Right lobe of liver (tissue), 6 donors: ENCODE measurements at regions not wholly inside any gene's neighbourhood (a gene's known extent, or its start where the extent isn't known, plus 50 kb on each side); places are given as distances from the start of the nearest gene placed in this dataset.

ENCODE experiments used
- ATAC-seq, 4 donors: fragments of 200-7000 bp; cut with Tn5 transposase; one replicate each; pipeline ENCODE4 v1.9.1; 2020; ENCODE audit warnings: mild to moderate bottlenecking in 4 of 4, moderate library complexity in 4 of 4
- DNase-seq, 3 donors: peaks; one replicate each; pipeline ENCODE4 v3.0.0-alpha.2; 2020
- H3K27ac ChIP-seq, 3 donors: fragments of 200-600 bp; one replicate each; pipeline ENCODE4 v1.8.0; 2022
- H3K27me3 ChIP-seq, 2 donors: fragments of 200-600 bp; one replicate each; pipeline ENCODE4 v1.8.0; 2022
- H3K36me3 ChIP-seq, 4 donors: fragments of 200-600 bp; sonication (generic) in 1 of 4; one replicate each; pipeline versions ENCODE4 v1.5.1 to v1.8.0; 2017 to 2022; ENCODE audit warnings: control low read depth in 1 of 4
- H3K4me1 ChIP-seq, 4 donors: fragments of 200-600 bp; sonication (generic) in 1 of 4; one replicate each; pipeline versions ENCODE4 v1.5.1 to v1.8.0; 2017 to 2022; ENCODE audit warnings: control low read depth in 1 of 4
- H3K4me3 ChIP-seq, 3 donors: fragments of 200-600 bp; one replicate each; pipeline ENCODE4 v1.8.0; 2022
- H3K9me3 ChIP-seq, 4 donors: fragments of 200-600 bp; sonication (generic) in 1 of 4; one replicate each; pipeline versions ENCODE4 v1.5.1 to v1.8.0; 2017 to 2022; ENCODE audit warnings: control low read depth in 1 of 4
- CTCF ChIP-seq, 4 donors: fragments of 200-600 bp in 3 of 4; fragments of 450-650 bp in 1 of 4; IDR thresholded peaks; one replicate each; pipeline versions ENCODE4 v1.5.1 to v1.8.0; 2016 to 2022; ENCODE audit warnings: antibody characterized with exemption in 4 of 4, mild to moderate bottlenecking in 2 of 4
- POLR2A ChIP-seq: fragments of 450-650 bp; IDR thresholded peaks from one replicate; pipeline ENCODE4 v1.6.1; 2017; ENCODE audit warnings: antibody characterized with exemption, mild to moderate bottlenecking
- WGBS: methylation state at CpG from one replicate; pipeline ENCODE4 v1.1.6; 2018; ENCODE audit warnings: low coverage, low lambda C conversion rate; ENCODE audit not compliant: insufficient coverage; ENCODE audit errors: missing lambda C conversion rate; 5-methylcytosine and 5-hydroxymethylcytosine counted together
- intact Hi-C, 2 donors: fragments of 100-400 bp; cut with DNase I; formaldehyde crosslinking; loops; one replicate each; pipeline versions ENCODE4 v1.11.2 to v1.14.1; 2022
- donor health status: DM: no; HTN: yes; CAD: no.
- donor health status: DM: no; HTN: no; CAD: no.
- donor health status: DM: no; HTN: no; CAD: no.
- donor health status: DM: no; HTN: yes; CAD: no.
- donor health status: DM: no; HTN: yes; CAD: no.

GRCh38 chr2:120910164-120910563 is 174.5 kb downstream of the GLI2 start:
- Histone ChIP-seq H3K4me1 (no peaks in the 10 kb centered on the region), H3K27me3 (no peaks in the 10 kb centered on the region), H3K9me3 (no peaks in the 10 kb centered on the region), H3K4me3 (no peak overlapping the region), H3K27ac (no peak overlapping the region), H3K36me3 (no peaks in the 10 kb centered on the region)
- intact Hi-C loops = no loop called here
- 86% methylated on average over 2 of the region's 5 CpGs for WGBS
- ATAC-seq = no peak
- DNase-seq = peak in 1 of 3 donors; percentile 34
- no peak for TF ChIP-seq CTCF (IDR thresholded peaks at IDR 0.05)
- no peak for TF ChIP-seq POLR2A

- TF ChIP-seq CTCF (IDR thresholded peaks at IDR 0.05) = no peak
- TF ChIP-seq POLR2A = no peak
- intact Hi-C loops = no loop called here
- 35% methylated on average over 7 of the region's 16 CpGs for WGBS
Measured at GRCh38 chr2:120910956-120911951, 175.6 kb downstream of the GLI2 start.

GRCh38 chr2:120912101-120912985 is 176.7 kb downstream of the GLI2 start:
- H3K4me1 ChIP-seq = no peaks in the 10 kb centered on the region
- 55% methylated on average over 21 of the region's 29 CpGs for WGBS
- H3K27ac ChIP-seq = no peak overlapping the region
- H3K36me3 ChIP-seq = no peaks in the 10 kb centered on the region
- H3K27me3 ChIP-seq = no peaks in the 10 kb centered on the region
- no peak overlapping the region for H3K4me3 ChIP-seq
- no peaks in the 10 kb centered on the region for H3K9me3 ChIP-seq
- intact Hi-C loops = no loop called here
- no peak for ATAC-seq
- DNase-seq = peak in 1 of 3 donors; percentile 47
- TF ChIP-seq CTCF (IDR thresholded peaks at IDR 0.05) (no peak), POLR2A (no peak)

More at GRCh38 chr2:120910956-120911951, 175.6 kb downstream of the GLI2 start:
- Histone ChIP-seq H3K4me1 (no peaks in the 10 kb centered on the region), H3K36me3 (no peaks in the 10 kb centered on the region), H3K27me3 (no peaks in the 10 kb centered on the region), H3K9me3 (no peaks in the 10 kb centered on the region), H3K27ac (no peak overlapping the region), H3K4me3 (no peak overlapping the region)
- peak in 1 of 3 donors; percentile 48 for DNase-seq
- no peak for ATAC-seq

- H3K27ac ChIP-seq = no peak overlapping the region
- H3K27me3 ChIP-seq = no peaks in the 10 kb centered on the region
- no peak overlapping the region for H3K4me3 ChIP-seq
- DNase-seq (peak in 1 of 3 donors; percentile 48), ATAC-seq (no peak)
- 56% methylated on average over 7 of the region's 13 CpGs for WGBS
- no peaks in the 10 kb centered on the region for H3K4me1 ChIP-seq
- intact Hi-C loops = no loop called here
- H3K36me3 ChIP-seq = no peaks in the 10 kb centered on the region
- H3K9me3 ChIP-seq = no peaks in the 10 kb centered on the region
- no peak for TF ChIP-seq CTCF (IDR thresholded peaks at IDR 0.05)
- TF ChIP-seq POLR2A = no peak
Measured at GRCh38 chr2:120913972-120914838, 178.5 kb downstream of the GLI2 start.
